H9 (cell line): ENCODE measurements at regions not wholly inside any gene's neighbourhood (a gene's known extent, or its start where the extent isn't known, plus 50 kb on each side); places are given as distances from the start of the nearest gene placed in this dataset.

Experiments
- DNase-seq: peaks from one replicate; pipeline ENCODE4 v3.0.0-alpha.2; 2017
- H2AFZ ChIP-seq: one replicate; pipeline ENCODE4 v1.6.1; 2013; ENCODE audit warnings: mild to moderate bottlenecking, low read length, control low read depth, moderate library complexity
- H2AK5ac ChIP-seq: 2 replicates; pipeline ENCODE4 v1.6.1; 2013; ENCODE audit warnings: low read length, control low read depth, mixed read lengths; ENCODE audit not compliant: insufficient read length
- H2BK120ac ChIP-seq: one replicate; pipeline ENCODE4 v1.6.1; 2013; ENCODE audit warnings: low read depth, mild to moderate bottlenecking, low read length, control low read depth, inconsistent platforms; ENCODE audit not compliant: poor library complexity, severe bottlenecking
- H2BK12ac ChIP-seq: 2 replicates; pipeline ENCODE4 v1.6.1; 2013; ENCODE audit warnings: low read length, control low read depth, mixed read lengths, low read depth; ENCODE audit not compliant: insufficient read length
- H2BK15ac ChIP-seq: 2 replicates; pipeline ENCODE4 v1.6.1; 2013; ENCODE audit warnings: low read depth, low read length, control low read depth
- H2BK20ac ChIP-seq: one replicate; pipeline ENCODE4 v1.6.1; 2013; ENCODE audit warnings: low read depth, mild to moderate bottlenecking, low read length, control low read depth, inconsistent platforms; ENCODE audit not compliant: poor library complexity, severe bottlenecking
- H2BK5ac ChIP-seq: 2 replicates; pipeline ENCODE4 v1.6.1; 2013; ENCODE audit warnings: low read length, control low read depth, mixed read lengths; ENCODE audit not compliant: insufficient read length
- H3K14ac ChIP-seq: 2 replicates; pipeline ENCODE4 v1.6.1; 2013; ENCODE audit warnings: low read length, control low read depth; ENCODE audit not compliant: insufficient read depth
- H3K18ac ChIP-seq: 2 replicates; pipeline ENCODE4 v1.6.1; 2013; ENCODE audit warnings: low read depth, mild to moderate bottlenecking, mixed read lengths, low read length, control low read depth; ENCODE audit not compliant: insufficient read length
- H3K23ac ChIP-seq: 2 replicates; pipeline ENCODE4 v1.6.1; 2013; ENCODE audit warnings: low read length, control low read depth, mixed read lengths, low read depth; ENCODE audit not compliant: insufficient read length
- H3K23me2 ChIP-seq: 2 replicates; pipeline ENCODE4 v1.6.1; 2013; ENCODE audit warnings: low read depth, mild to moderate bottlenecking, mixed read lengths, low read length, control low read depth; ENCODE audit not compliant: insufficient read length, poor library complexity, severe bottlenecking
- H3K27ac ChIP-seq: 2 replicates; pipeline ENCODE4 v1.5.1; 2013; ENCODE audit warnings: low read length, control low read depth, mixed read lengths, low read depth; ENCODE audit not compliant: insufficient read length
- H3K27me3 ChIP-seq: 2 replicates; pipeline ENCODE4 v1.6.1; 2013; ENCODE audit warnings: low read length, control low read depth, inconsistent platforms; ENCODE audit not compliant: insufficient read depth
- H3K4ac ChIP-seq: 2 replicates; pipeline ENCODE4 v1.6.1; 2013; ENCODE audit warnings: low read depth, mild to moderate bottlenecking, control low read depth, inconsistent platforms, low read length, moderate library complexity
- H3K4me1 ChIP-seq: 2 replicates; pipeline ENCODE4 v1.6.1; 2013; ENCODE audit warnings: low read length, control low read depth, inconsistent platforms; ENCODE audit not compliant: insufficient read depth
- H3K4me2 ChIP-seq: 2 replicates; pipeline ENCODE4 v1.6.1; 2013; ENCODE audit warnings: low read length, control low read depth, mixed read lengths; ENCODE audit not compliant: insufficient read length, insufficient read depth
- H3K56ac ChIP-seq: 2 replicates; pipeline ENCODE4 v1.6.1; 2013; ENCODE audit warnings: low read depth, mild to moderate bottlenecking, mixed read lengths, low read length, control low read depth; ENCODE audit not compliant: insufficient read length
- H3K79me1 ChIP-seq: 2 replicates; pipeline ENCODE4 v1.6.1; 2013; ENCODE audit warnings: low read depth, mild to moderate bottlenecking, moderate library complexity, low read length, control low read depth, inconsistent platforms; ENCODE audit not compliant: insufficient read depth, poor library complexity, severe bottlenecking
- H3K79me2 ChIP-seq: 2 replicates; pipeline ENCODE4 v1.6.1; 2013; ENCODE audit warnings: low read length, control low read depth, inconsistent platforms; ENCODE audit not compliant: insufficient read depth
- H3K9ac ChIP-seq: 2 replicates; pipeline ENCODE4 v1.6.1; 2013; ENCODE audit warnings: low read length, control low read depth, mixed read lengths; ENCODE audit not compliant: insufficient read length; ENCODE audit errors: extremely low read depth
- H3K9me3 ChIP-seq: one replicate; pipeline ENCODE4 v1.6.1; 2013; ENCODE audit warnings: low read depth, low read length, inconsistent platforms; ENCODE audit not compliant: control insufficient read depth
- H3T11ph ChIP-seq: one replicate; pipeline ENCODE4 v1.6.1; 2013; ENCODE audit warnings: mild to moderate bottlenecking, low read length, control low read depth, inconsistent platforms
- H4K20me1 ChIP-seq: one replicate; pipeline ENCODE4 v1.6.1; 2013; ENCODE audit not compliant: control insufficient read depth, insufficient read length, insufficient read depth
- H4K5ac ChIP-seq: 2 replicates; pipeline ENCODE4 v1.6.1; 2013; ENCODE audit warnings: low read depth, mild to moderate bottlenecking, mixed read lengths, low read length, control low read depth; ENCODE audit not compliant: insufficient read length
- H4K8ac ChIP-seq: replicated peaks from 2 replicates; pipeline ENCODE4 v1.6.1; 2013; ENCODE audit warnings: low read length, control low read depth, mixed read lengths, low read depth; ENCODE audit not compliant: insufficient read length
- H4K91ac ChIP-seq: 2 replicates; pipeline ENCODE4 v1.6.1; 2013; ENCODE audit warnings: low read depth, mild to moderate bottlenecking, moderate library complexity, mixed read lengths, low read length, control low read depth; ENCODE audit not compliant: insufficient read length
- H3K27ac Mint-ChIP-seq, 3 experiments: 2 replicates in 2 of 3; 3 replicates in 1 of 3; pipeline ENCODE4 v1.8.0; 2020 to 2021; ENCODE audit warnings: mixed read lengths in 3 of 3, mild to moderate bottlenecking in 1 of 3, moderate library complexity in 1 of 3
- H3K27me3 Mint-ChIP-seq: 2 replicates; pipeline ENCODE4 v1.8.0; 2021; ENCODE audit warnings: low read depth, mild to moderate bottlenecking, moderate library complexity, mixed read lengths
- H3K36me3 Mint-ChIP-seq, 3 experiments: 2 replicates in 2 of 3; 3 replicates in 1 of 3; pipeline ENCODE4 v1.8.0; 2020 to 2021; ENCODE audit warnings: low read depth in 3 of 3, mixed read lengths in 3 of 3; ENCODE audit not compliant: insufficient read depth in 1 of 3
- H3K4me1 Mint-ChIP-seq, 2 experiments: 2 replicates each; pipeline ENCODE4 v1.8.0; 2020; ENCODE audit warnings: mixed read lengths in 2 of 2
- H3K4me3 Mint-ChIP-seq, 2 experiments: 2 replicates in 1 of 2; 3 replicates in 1 of 2; pipeline ENCODE4 v1.8.0; 2020 to 2021; ENCODE audit warnings: mild to moderate bottlenecking in 2 of 2, mixed read lengths in 2 of 2, moderate library complexity in 1 of 2
- H3K9me3 Mint-ChIP-seq, 2 experiments: 2 replicates in 1 of 2; 3 replicates in 1 of 2; pipeline ENCODE4 v1.8.0; 2020; ENCODE audit warnings: mild to moderate bottlenecking in 2 of 2, mixed read lengths in 2 of 2, moderate library complexity in 1 of 2
- CTCF ChIP-seq: fragments of 200-600 bp; sonication (generic); conservative IDR thresholded peaks from 3 replicates; pipeline ENCODE4 v1.8.0; 2021; ENCODE audit warnings: antibody characterized with exemption, mild to moderate bottlenecking
- whole genome bisulfite sequencing: extraction: QIAGEN DNeasy Blood & Tissue Kit; methylation state at CpG from one replicate; pipeline ENCODE4 v1.1.7; 2013; ENCODE audit warnings: missing lambda C conversion rate, low lambda C conversion rate, mixed read lengths; ENCODE audit not compliant: insufficient read length; ENCODE audit errors: extremely low coverage; 5-methylcytosine and 5-hydroxymethylcytosine counted together

GRCh38 chr6:754202-754601 is 61.3 kb upstream of the EXOC2 start:
- H2AK5ac ChIP-seq, result no peak overlapping the region
- no peak overlapping the region for H3K4ac ChIP-seq
- H3K14ac ChIP-seq, result no peak overlapping the region
- H3K9ac ChIP-seq, result no peak overlapping the region
- no peaks in the 10 kb centered on the region for H3K27me3 Mint-ChIP-seq
- no peak overlapping the region for H3K27ac ChIP-seq
- peaks cover 5 to 7% of the 10 kb centered on the region in 2 experiments for H3K4me1 Mint-ChIP-seq
- H2AFZ ChIP-seq, result no peak overlapping the region
- H2BK20ac ChIP-seq, result no peak overlapping the region
- no peaks in the 10 kb centered on the region for H4K20me1 ChIP-seq
- H3K9me3 Mint-ChIP-seq, result peaks cover 0 to 3% of the 10 kb centered on the region in 2 experiments; a peak in 1 of 5 replicates
- H2BK12ac ChIP-seq, result no peak overlapping the region
- no peak overlapping the region for H2BK15ac ChIP-seq
- H3K4me3 Mint-ChIP-seq, result no peak overlapping the region
- H3K79me2 ChIP-seq, result no peaks in the 10 kb centered on the region
- H3K23ac ChIP-seq, result no peak overlapping the region
- H4K91ac ChIP-seq, result no peak overlapping the region
- no peak overlapping the region for H4K5ac ChIP-seq
- no peak for DNase-seq
- no peak overlapping the region for H3K56ac ChIP-seq
- no CpG with 5 or more reads among the region's 3 CpGs for WGBS
- H3K79me1 ChIP-seq, result no peaks in the 10 kb centered on the region
- TF ChIP-seq CTCF, result no peak
- H3K27ac Mint-ChIP-seq, result no peak overlapping the region; a peak in 1 of 7 replicates
- no peak overlapping the region for H3K18ac ChIP-seq
- no peaks in the 10 kb centered on the region for H3K27me3 ChIP-seq
- H4K8ac ChIP-seq, result no peak overlapping the region
- H3K36me3 Mint-ChIP-seq, result peaks cover 0 to 8% (median 0%) of the 10 kb centered on the region in 3 experiments; a peak in 3 of 7 replicates
- H3K9me3 ChIP-seq, result no peaks in the 10 kb centered on the region
- no peaks in the 10 kb centered on the region for H3K23me2 ChIP-seq
- no peak overlapping the region for H3T11ph ChIP-seq
- H2BK120ac ChIP-seq, result no peak overlapping the region
- H2BK5ac ChIP-seq, result no peak overlapping the region
- H3K4me2 ChIP-seq, result no peak overlapping the region
- no peaks in the 10 kb centered on the region for H3K4me1 ChIP-seq
